A549 (cell line): ENCODE measurements at regions not wholly inside any gene's neighbourhood (a gene's known extent, or its start where the extent isn't known, plus 50 kb on each side); places are given as distances from the start of the nearest gene placed in this dataset.

Experiments used
- ATAC-seq, 2 experiments: fragments of 200-7000 bp in 1 of 2; fragments of >200 bp in 1 of 2; cut with Nextera tagmentation in 1 of 2; cut with Tn5 transposase in 1 of 2; 3 replicates each; pipeline versions ENCODE4 v1.8.0 to v1.9.1; 2018 to 2020; ENCODE audit warnings: mild to moderate bottlenecking in 1 of 2, moderate library complexity in 1 of 2
- CTCF ChIA-PET: fragments of 300-600 bp; sonication (Branson Sonifier 250); formaldehyde crosslinking; extraction: SDS; loops from one replicate; lab custom pipeline; 2021; ENCODE audit warnings: antibody characterized with exemption, inconsistent platforms; lab: Yijun Ruan, JAX
- POLR2A ChIA-PET: fragments of 350-600 bp; formaldehyde crosslinking; extraction: SDS; loops from one replicate; lab custom pipeline; 2021; ENCODE audit warnings: antibody characterized with exemption, inconsistent platforms; lab: Yijun Ruan, JAX
- DNase-seq, 2 experiments: peaks; one replicate each; pipeline versions ENCODE4 v3.0.0 to v3.0.0-alpha.2; 2011 to 2016; ENCODE audit warnings: low read depth in 1 of 2, low spot score in 1 of 2
- FAIRE-seq: peaks from 2 replicates; lab custom pipeline; 2011; peaks lifted over from hg19 to GRCh38; lab: Jason Lieb, UNC
- H3K27ac ChIP-seq, 2 experiments: fragments of >200 bp; sonication (Bioruptor Twin); formaldehyde crosslinking; 3 replicates each; pipeline ENCODE4 v1.5.1; 2016 to 2017
- H3K4me1 ChIP-seq: fragments of >200 bp; sonication (Bioruptor Twin); formaldehyde crosslinking; 3 replicates; pipeline ENCODE4 v1.6.1; 2016
- H3K4me2 ChIP-seq: fragments of >200 bp; sonication (Bioruptor Twin); formaldehyde crosslinking; 3 replicates; pipeline ENCODE4 v1.6.1; 2016
- H3K4me3 ChIP-seq: fragments of >200 bp; sonication (Bioruptor Twin); formaldehyde crosslinking; 3 replicates; pipeline ENCODE4 v1.5.1; 2016
- H3K9me3 ChIP-seq: fragments of >200 bp; sonication (Bioruptor Twin); formaldehyde crosslinking; 3 replicates; pipeline ENCODE4 v1.6.1; 2016
- BCL3 ChIP-seq: fragments of >200 bp; sonication (Bioruptor Twin); formaldehyde crosslinking; IDR thresholded peaks from 3 replicates; pipeline ENCODE4 v1.6.1; 2016
- CBX2 ChIP-seq: fragments of 200-600 bp; sonication (generic); IDR thresholded peaks from 2 replicates; pipeline ENCODE4 v1.6.1; 2016; ENCODE audit warnings: low read depth, mild to moderate bottlenecking, borderline replicate concordance
- CBX8 ChIP-seq: fragments of 200-600 bp; sonication (generic); IDR thresholded peaks from 2 replicates; pipeline ENCODE4 v1.6.1; 2016
- CHD2 ChIP-seq: fragments of 150-350 bp; IDR thresholded peaks from 2 replicates; pipeline ENCODE4 v1.6.1; 2014; ENCODE audit warnings: low read length; ENCODE audit not compliant: partially characterized antibody
- CHD4 ChIP-seq: fragments of 200-600 bp; sonication (generic); IDR thresholded peaks from 2 replicates; pipeline ENCODE4 v1.6.1; 2016; ENCODE audit warnings: antibody characterized with exemption, mild to moderate bottlenecking, borderline replicate concordance
- EHF ChIP-seq: fragments of 250-450 bp; sonication (Bioruptor Pico); IDR thresholded peaks from 2 replicates; pipeline ENCODE4 v1.5.0; 2020; ENCODE audit warnings: mild to moderate bottlenecking
- ESRRA ChIP-seq: fragments of 150-350 bp; IDR thresholded peaks from 2 replicates; pipeline ENCODE4 v1.6.1; 2014; ENCODE audit warnings: mild to moderate bottlenecking, low read length, borderline replicate concordance
- FOSL2 ChIP-seq, 2 experiments: fragments of 450-650 bp in 1 of 2; fragments of >200 bp in 1 of 2; sonication (Bioruptor Twin) in 1 of 2; formaldehyde crosslinking; IDR thresholded peaks; 2 replicates each; pipeline versions ENCODE4 v1.5.0 to v1.6.1; 2016 to 2020; ENCODE audit warnings: mild to moderate bottlenecking in 1 of 2, moderate library complexity in 1 of 2
- HDAC2 ChIP-seq: fragments of 200-600 bp; sonication (generic); IDR thresholded peaks from 2 replicates; pipeline ENCODE4 v1.6.1; 2016
- HES2 ChIP-seq: fragments of >200 bp; sonication (Bioruptor Twin); formaldehyde crosslinking; IDR thresholded peaks from 2 replicates; pipeline ENCODE4 v1.6.1; 2016
- HEYL ChIP-seq: fragments of 250-450 bp; sonication (Bioruptor Pico); IDR thresholded peaks from 2 replicates; pipeline ENCODE4 v1.8.0; 2021; ENCODE audit warnings: mild to moderate bottlenecking, moderate library complexity
- HMGXB4 ChIP-seq: fragments of 250-450 bp; sonication (Bioruptor Pico); IDR thresholded peaks from 2 replicates; pipeline ENCODE4 v1.5.0; 2021; ENCODE audit warnings: mild to moderate bottlenecking, moderate library complexity, borderline replicate concordance
- HOXB5 ChIP-seq: fragments of 250-450 bp; sonication (Bioruptor Pico); IDR thresholded peaks from 2 replicates; pipeline ENCODE4 v1.5.0; 2020; ENCODE audit warnings: mild to moderate bottlenecking, moderate library complexity
- KDM1A ChIP-seq: fragments of 200-600 bp; sonication (generic); IDR thresholded peaks from 2 replicates; pipeline ENCODE4 v1.6.1; 2016; ENCODE audit warnings: low read depth, mild to moderate bottlenecking
- MYC ChIP-seq: IDR thresholded peaks from 2 replicates; pipeline ENCODE4 v1.6.1; 2012; ENCODE audit warnings: mild to moderate bottlenecking, inconsistent platforms, low read length, improper control_type of control experiment, borderline replicate concordance
- NPAS2 ChIP-seq: fragments of 250-450 bp; sonication (Bioruptor Pico); IDR thresholded peaks from 2 replicates; pipeline ENCODE4 v1.8.0; 2022; ENCODE audit warnings: mild to moderate bottlenecking, moderate library complexity, borderline replicate concordance
- NR3C1 ChIP-seq: fragments of >200 bp; sonication (Bioruptor Twin); formaldehyde crosslinking; IDR thresholded peaks from 3 replicates; pipeline ENCODE4 v1.6.1; 2017
- PHF8 ChIP-seq: fragments of 200-600 bp; sonication (generic); IDR thresholded peaks from 2 replicates; pipeline ENCODE4 v1.6.1; 2016; ENCODE audit warnings: low read depth, mild to moderate bottlenecking, antibody characterized with exemption, moderate library complexity, borderline replicate concordance
- POLR2AphosphoS2 ChIP-seq: conservative IDR thresholded peaks from 2 replicates; pipeline ENCODE4 v1.6.1; 2012; ENCODE audit warnings: low read length, improper control_type of control experiment, inconsistent platforms
- RNF2 ChIP-seq: fragments of 200-600 bp; sonication (generic); IDR thresholded peaks from 2 replicates; pipeline ENCODE4 v1.6.1; 2016; ENCODE audit warnings: low read depth, mild to moderate bottlenecking, antibody characterized with exemption, moderate library complexity, borderline replicate concordance
- SREBF2 ChIP-seq: fragments of 450-650 bp; IDR thresholded peaks from 2 replicates; pipeline ENCODE4 v1.6.1; 2014; ENCODE audit warnings: mild to moderate bottlenecking, moderate library complexity
- TP53 ChIP-seq: fragments of 250-450 bp; sonication (Bioruptor Pico); IDR thresholded peaks from 2 replicates; pipeline ENCODE4 v1.5.0; 2021; ENCODE audit warnings: mild to moderate bottlenecking, moderate library complexity
- ZC3H11A ChIP-seq: fragments of 450-650 bp; IDR thresholded peaks from 2 replicates; pipeline ENCODE4 v1.6.1; 2014; ENCODE audit warnings: antibody characterized with exemption, mild to moderate bottlenecking
- WGBS: methylation state at CpG from one replicate; pipeline ENCODE4 v1.1.6; 2017; ENCODE audit errors: missing lambda C conversion rate; 5-methylcytosine and 5-hydroxymethylcytosine counted together

- Histone ChIP-seq H3K27ac (no peak overlapping the region), H3K9me3 (no peaks in the 10 kb centered on the region), H3K4me2 (no peak overlapping the region), H3K4me3 (no peak overlapping the region), H3K4me1 (no peaks in the 10 kb centered on the region)
- POLR2A ChIA-PET: no interaction called here
- TF ChIP-seq NR3C1 (no peak), BCL3 (no peak), HMGXB4 (CRISPR knock-in tag) (no peak), HOXB5 (no peak), ESRRA (no peak), PHF8 (no peak), CHD4 (no peak), FOSL2 (IDR thresholded peaks at IDR 0.05) (no peak), FOSL2 (CRISPR knock-in tag; IDR thresholded peaks at IDR 0.05) (no peak), CBX8 (no peak), HEYL (CRISPR knock-in tag) (no peak), CHD2 (no peak), POLR2AphosphoS2 (no peak), ZC3H11A (no peak), MYC (no peak), HES2 (no peak)
- FAIRE-seq: no peak
- 85% methylated on average over 25 of the region's 25 CpGs for WGBS
- no peak for DNase-seq
- no peak for ATAC-seq
- CTCF ChIA-PET: interaction anchor here (0.8 kb wide), 1 partner anchor 67 kb away, joined by 3 read pairs; no protein-coding TSS in a partner anchor
These were observed 126.3 kb upstream of the RTL1 start for GRCh38 chr14:101029668-101030290.

GRCh38 chr14:101030586-101030985, 127.1 kb upstream of the RTL1 start:
- WGBS: 89% methylated on average over 12 of the region's 14 CpGs
- H3K4me2 ChIP-seq: no peak overlapping the region
- no peaks in the 10 kb centered on the region for H3K9me3 ChIP-seq
- TF ChIP-seq BCL3 (no peak), CBX2 (no peak), SREBF2 (no peak), KDM1A (no peak)
- H3K4me3 ChIP-seq: no peak overlapping the region
- no peak for FAIRE-seq
- ChIA-PET CTCF (no interaction called here), POLR2A (no interaction called here)
- no peak for DNase-seq
- H3K4me1 ChIP-seq: no peaks in the 10 kb centered on the region
- H3K27ac ChIP-seq: no peak overlapping the region
- no peak for ATAC-seq

- Histone ChIP-seq H3K9me3 (no peaks in the 10 kb centered on the region), H3K4me3 (no peak overlapping the region), H3K27ac (no peak overlapping the region), H3K4me1 (no peaks in the 10 kb centered on the region), H3K4me2 (no peak overlapping the region)
- ChIA-PET POLR2A (no interaction called here), CTCF (no interaction called here)
- DNase-seq (no peak), FAIRE-seq (no peak), ATAC-seq (no peak)
- WGBS: 92% methylated on average over 14 of the region's 14 CpGs
- TF ChIP-seq RNF2 (no peak), HDAC2 (no peak), SREBF2 (no peak), NPAS2 (CRISPR knock-in tag) (no peak), CBX8 (no peak), TP53 (CRISPR knock-in tag) (no peak), EHF (CRISPR knock-in tag) (no peak)
These were observed 127.7 kb upstream of the RTL1 start for GRCh38 chr14:101031186-101031585.
